A673 (cell line): ENCODE measurements at regions not wholly inside any gene's neighbourhood (a gene's known extent, or its start where the extent isn't known, plus 50 kb on each side); places are given as distances from the start of the nearest gene placed in this dataset.

Experiments
- CTCF ChIP-seq: fragments of 300-800, 200-600 bp; sonication (generic); conservative IDR thresholded peaks from 2 replicates; pipeline ENCODE4 v1.5.1; 2017; ENCODE audit warnings: low read depth, mild to moderate bottlenecking, antibody characterized with exemption, low read length, moderate library complexity, mixed read lengths
- EZH2 ChIP-seq: fragments of 200-600 bp; sonication (generic); IDR thresholded peaks from 2 replicates; pipeline ENCODE4 v1.6.1; 2017; ENCODE audit warnings: borderline replicate concordance, low read depth, mild to moderate bottlenecking, mixed read lengths, antibody characterized with exemption, low read length; ENCODE audit not compliant: poor library complexity, severe bottlenecking

GRCh38 chrX:112513154-112513553, 166.6 kb downstream of the LHFPL1 start:
- no peak for TF ChIP-seq CTCF
- TF ChIP-seq EZH2: no peak
